GM12864 (cell line): ENCODE measurements at regions not wholly inside any gene's neighbourhood (a gene's known extent, or its start where the extent isn't known, plus 50 kb on each side); places are given as distances from the start of the nearest gene placed in this dataset.

Experiments
- DNase-seq: peaks from one replicate; pipeline ENCODE4 v3.0.0-alpha.2; 2011; ENCODE audit warnings: low read depth
- H3K4me3 ChIP-seq: 2 replicates; pipeline ENCODE4 v1.5.1; 2011; ENCODE audit warnings: mild to moderate bottlenecking, low read depth, low read length, control low read depth
- CTCF ChIP-seq: IDR thresholded peaks from 2 replicates; pipeline ENCODE4 v1.5.1; 2011; ENCODE audit warnings: low read depth, mild to moderate bottlenecking, moderate library complexity, low read length, control low read depth, inconsistent platforms; ENCODE audit errors: missing control alignments

GRCh38 chr20:12055161-12055560 lies 137.5 kb downstream of the BTBD3 start:
- no peak for DNase-seq
- TF ChIP-seq CTCF, result no peak
- no peak overlapping the region for H3K4me3 ChIP-seq

- DNase-seq, result no peak
- no peak overlapping the region for H3K4me3 ChIP-seq
- TF ChIP-seq CTCF, result no peak
Observed at GRCh38 chr20:12056839-12057238, 139.1 kb downstream of the BTBD3 start.

GRCh38 chr20:12057778-12058177 lies 140.1 kb downstream of the BTBD3 start:
- no peak for TF ChIP-seq CTCF
- H3K4me3 ChIP-seq, result no peak overlapping the region
- DNase-seq, result no peak

- no peak for DNase-seq
- no peak for TF ChIP-seq CTCF
- H3K4me3 ChIP-seq, result no peak overlapping the region
Observed at GRCh38 chr20:12058216-12058615, 140.5 kb downstream of the BTBD3 start.

- DNase-seq, result no peak
- no peak overlapping the region for H3K4me3 ChIP-seq
- no peak for TF ChIP-seq CTCF
Observed at GRCh38 chr20:12061466-12061865, 143.8 kb downstream of the BTBD3 start.

GRCh38 chr20:12063106-12063684 lies 145.5 kb downstream of the BTBD3 start:
- no peak overlapping the region for H3K4me3 ChIP-seq
- DNase-seq, result no peak
- no peak for TF ChIP-seq CTCF

- H3K4me3 ChIP-seq, result no peak overlapping the region
- DNase-seq, result no peak
- TF ChIP-seq CTCF, result no peak
Observed at GRCh38 chr20:12064540-12064939, 146.8 kb downstream of the BTBD3 start.
